ENCODE measurements at regions not wholly inside any gene's neighbourhood (a gene's known extent, or its start where the extent isn't known, plus 50 kb on each side); places are given as distances from the start of the nearest gene placed in this dataset.

GRCh38 chr7:41465571-41465970, 237.3 kb downstream of the INHBA start:
- H3K27me3 ChIP-seq, result no peaks in the 10 kb centered on the region
- DNase-seq, result no peak
- H3K4me1 ChIP-seq, result no peaks in the 10 kb centered on the region
- no peak overlapping the region for H3K4me3 ChIP-seq (ENCODE audit: low read depth, low read length)
- no peaks in the 10 kb centered on the region for H3K36me3 ChIP-seq
- no peak for TF ChIP-seq CTCF (IDR thresholded peaks at IDR 0.05; ENCODE audit: low read depth, low read length)
- no peaks in the 10 kb centered on the region for H3K9me3 ChIP-seq

- TF ChIP-seq CTCF (IDR thresholded peaks at IDR 0.05; ENCODE audit: low read depth, low read length), result no peak
- Histone ChIP-seq H3K36me3 (no peaks in the 10 kb centered on the region), H3K27me3 (no peaks in the 10 kb centered on the region), H3K4me1 (no peaks in the 10 kb centered on the region), H3K4me3 (ENCODE audit: low read depth, low read length) (no peak overlapping the region), H3K9me3 (no peaks in the 10 kb centered on the region)
- DNase-seq, result no peak
Observed at GRCh38 chr7:41463770-41464470, 239.0 kb downstream of the INHBA start.

- no peak for DNase-seq
- no peak for TF ChIP-seq CTCF (IDR thresholded peaks at IDR 0.05; ENCODE audit: low read depth, low read length)
- no peaks in the 10 kb centered on the region for H3K36me3 ChIP-seq
- H3K27me3 ChIP-seq, result no peaks in the 10 kb centered on the region
- no peaks in the 10 kb centered on the region for H3K4me1 ChIP-seq
- no peak overlapping the region for H3K4me3 ChIP-seq (ENCODE audit: low read depth, low read length)
- no peaks in the 10 kb centered on the region for H3K9me3 ChIP-seq
Observed at GRCh38 chr7:41459623-41460261, 243.1 kb downstream of the INHBA start.

GRCh38 chr7:41459183-41459582, 243.7 kb downstream of the INHBA start:
- no peak overlapping the region for H3K4me3 ChIP-seq (ENCODE audit: low read depth, low read length)
- no peaks in the 10 kb centered on the region for H3K27me3 ChIP-seq
- no peaks in the 10 kb centered on the region for H3K9me3 ChIP-seq
- H3K4me1 ChIP-seq, result no peaks in the 10 kb centered on the region
- no peak for DNase-seq
- H3K36me3 ChIP-seq, result no peaks in the 10 kb centered on the region
- TF ChIP-seq CTCF (IDR thresholded peaks at IDR 0.05; ENCODE audit: low read depth, low read length), result no peak

- H3K9me3 ChIP-seq, result no peaks in the 10 kb centered on the region
- no peak for DNase-seq
- H3K4me3 ChIP-seq (ENCODE audit: low read depth, low read length), result no peak overlapping the region
- no peak for TF ChIP-seq CTCF (IDR thresholded peaks at IDR 0.05; ENCODE audit: low read depth, low read length)
- H3K36me3 ChIP-seq, result no peaks in the 10 kb centered on the region
- no peaks in the 10 kb centered on the region for H3K27me3 ChIP-seq
- no peaks in the 10 kb centered on the region for H3K4me1 ChIP-seq
Observed at GRCh38 chr7:41457832-41458437, 245.0 kb downstream of the INHBA start.

- H3K4me3 ChIP-seq (ENCODE audit: low read depth, low read length), result no peak overlapping the region
- no peak for TF ChIP-seq CTCF (IDR thresholded peaks at IDR 0.05; ENCODE audit: low read depth, low read length)
- no peaks in the 10 kb centered on the region for H3K36me3 ChIP-seq
- H3K27me3 ChIP-seq, result no peaks in the 10 kb centered on the region
- no peaks in the 10 kb centered on the region for H3K9me3 ChIP-seq
- H3K4me1 ChIP-seq, result no peaks in the 10 kb centered on the region
- no peak for DNase-seq
Observed at GRCh38 chr7:41451826-41452225, 251.1 kb downstream of the INHBA start.
